Endothelial cell (in vitro differentiated cells): ENCODE measurements at regions not wholly inside any gene's neighbourhood (a gene's known extent, or its start where the extent isn't known, plus 50 kb on each side); places are given as distances from the start of the nearest gene placed in this dataset.

Source experiments
- DNase-seq: peaks from one replicate; pipeline ENCODE4 v3.0.0; 2021; ENCODE audit warnings: low spot score
- H3K27ac Mint-ChIP-seq: one replicate; pipeline ENCODE4 v1.8.0; 2021; ENCODE audit warnings: mixed read lengths, inconsistent platforms; ENCODE audit not compliant: unreplicated experiment
- H3K27me3 Mint-ChIP-seq: one replicate; pipeline ENCODE4 v1.8.0; 2021; ENCODE audit warnings: mild to moderate bottlenecking, moderate library complexity, mixed read lengths, inconsistent platforms; ENCODE audit not compliant: unreplicated experiment
- H3K36me3 Mint-ChIP-seq: one replicate; pipeline ENCODE4 v1.8.0; 2021; ENCODE audit warnings: mild to moderate bottlenecking, low read depth, mixed read lengths, inconsistent platforms; ENCODE audit not compliant: unreplicated experiment
- H3K4me1 Mint-ChIP-seq: one replicate; pipeline ENCODE4 v1.8.0; 2021; ENCODE audit warnings: mild to moderate bottlenecking, mixed read lengths, inconsistent platforms; ENCODE audit not compliant: unreplicated experiment
- H3K4me3 Mint-ChIP-seq: one replicate; pipeline ENCODE4 v1.8.0; 2021; ENCODE audit warnings: mild to moderate bottlenecking, mixed read lengths, inconsistent platforms; ENCODE audit not compliant: unreplicated experiment
- H3K9me3 Mint-ChIP-seq: one replicate; pipeline ENCODE4 v1.8.0; 2021; ENCODE audit warnings: mixed read lengths, inconsistent platforms; ENCODE audit not compliant: unreplicated experiment
- TF ChIP-seq, protein P1 (sequence below): fragments of 200-600 bp; sonication (generic); IDR thresholded peaks from one replicate; pipeline ENCODE4 v1.5.0; 2021; ENCODE audit warnings: antibody characterized with exemption; ENCODE audit not compliant: unreplicated experiment

DNA sequence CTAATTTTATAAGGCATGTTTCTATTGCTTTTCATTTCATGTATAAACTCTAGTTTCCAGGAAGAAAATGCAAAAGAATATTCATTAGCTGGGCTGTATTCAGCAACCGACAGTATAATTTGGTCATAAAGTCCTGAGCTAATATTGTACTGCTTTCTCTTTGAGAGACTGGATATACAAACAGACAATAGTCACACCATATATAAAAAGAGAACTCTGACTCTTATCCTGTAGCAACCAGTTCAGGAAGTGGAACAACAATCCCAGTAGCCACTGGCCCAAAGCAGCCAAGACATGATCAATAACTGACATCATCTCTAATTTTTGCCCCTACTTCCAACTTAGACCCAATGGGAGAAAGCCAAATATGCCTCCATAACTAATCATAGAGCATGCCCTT lies 160.8 kb downstream of the FSIP2 start:
- Mint-ChIP-seq H3K4me1 (no peaks in the 10 kb centered on the region), H3K4me3 (no peak overlapping the region), H3K27me3 (no peaks in the 10 kb centered on the region), H3K9me3 (no peaks in the 10 kb centered on the region), H3K36me3 (no peaks in the 10 kb centered on the region), H3K27ac (no peak overlapping the region)
- TF ChIP-seq, protein P1, sequence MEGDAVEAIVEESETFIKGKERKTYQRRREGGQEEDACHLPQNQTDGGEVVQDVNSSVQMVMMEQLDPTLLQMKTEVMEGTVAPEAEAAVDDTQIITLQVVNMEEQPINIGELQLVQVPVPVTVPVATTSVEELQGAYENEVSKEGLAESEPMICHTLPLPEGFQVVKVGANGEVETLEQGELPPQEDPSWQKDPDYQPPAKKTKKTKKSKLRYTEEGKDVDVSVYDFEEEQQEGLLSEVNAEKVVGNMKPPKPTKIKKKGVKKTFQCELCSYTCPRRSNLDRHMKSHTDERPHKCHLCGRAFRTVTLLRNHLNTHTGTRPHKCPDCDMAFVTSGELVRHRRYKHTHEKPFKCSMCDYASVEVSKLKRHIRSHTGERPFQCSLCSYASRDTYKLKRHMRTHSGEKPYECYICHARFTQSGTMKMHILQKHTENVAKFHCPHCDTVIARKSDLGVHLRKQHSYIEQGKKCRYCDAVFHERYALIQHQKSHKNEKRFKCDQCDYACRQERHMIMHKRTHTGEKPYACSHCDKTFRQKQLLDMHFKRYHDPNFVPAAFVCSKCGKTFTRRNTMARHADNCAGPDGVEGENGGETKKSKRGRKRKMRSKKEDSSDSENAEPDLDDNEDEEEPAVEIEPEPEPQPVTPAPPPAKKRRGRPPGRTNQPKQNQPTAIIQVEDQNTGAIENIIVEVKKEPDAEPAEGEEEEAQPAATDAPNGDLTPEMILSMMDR = no peak
- DNase-seq = no peak

DNA sequence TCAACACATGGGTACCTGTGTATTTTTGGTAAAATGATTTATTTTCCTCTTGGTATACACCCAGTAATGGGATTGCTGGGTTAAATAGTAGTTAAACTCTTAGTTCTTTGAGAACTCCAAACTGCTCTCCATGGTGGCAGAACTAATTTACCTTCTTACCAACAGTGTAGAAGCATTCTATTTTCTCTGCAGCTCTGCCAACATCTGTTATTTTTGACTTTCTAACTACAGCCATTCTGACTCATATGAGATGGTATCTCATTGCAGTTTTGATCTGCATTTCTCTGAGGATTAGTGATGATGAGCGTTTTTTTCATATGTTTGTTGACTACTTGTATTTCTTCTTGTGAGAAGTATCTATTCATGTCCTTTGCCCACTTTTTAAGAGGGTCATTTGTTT lies 180.6 kb downstream of the FSIP2 start:
- Mint-ChIP-seq H3K4me1 (no peaks in the 10 kb centered on the region), H3K4me3 (no peak overlapping the region), H3K27me3 (no peaks in the 10 kb centered on the region), H3K27ac (no peak overlapping the region), H3K36me3 (no peaks in the 10 kb centered on the region), H3K9me3 (no peaks in the 10 kb centered on the region)
- TF ChIP-seq, protein P1 = no peak
- no peak for DNase-seq

DNA sequence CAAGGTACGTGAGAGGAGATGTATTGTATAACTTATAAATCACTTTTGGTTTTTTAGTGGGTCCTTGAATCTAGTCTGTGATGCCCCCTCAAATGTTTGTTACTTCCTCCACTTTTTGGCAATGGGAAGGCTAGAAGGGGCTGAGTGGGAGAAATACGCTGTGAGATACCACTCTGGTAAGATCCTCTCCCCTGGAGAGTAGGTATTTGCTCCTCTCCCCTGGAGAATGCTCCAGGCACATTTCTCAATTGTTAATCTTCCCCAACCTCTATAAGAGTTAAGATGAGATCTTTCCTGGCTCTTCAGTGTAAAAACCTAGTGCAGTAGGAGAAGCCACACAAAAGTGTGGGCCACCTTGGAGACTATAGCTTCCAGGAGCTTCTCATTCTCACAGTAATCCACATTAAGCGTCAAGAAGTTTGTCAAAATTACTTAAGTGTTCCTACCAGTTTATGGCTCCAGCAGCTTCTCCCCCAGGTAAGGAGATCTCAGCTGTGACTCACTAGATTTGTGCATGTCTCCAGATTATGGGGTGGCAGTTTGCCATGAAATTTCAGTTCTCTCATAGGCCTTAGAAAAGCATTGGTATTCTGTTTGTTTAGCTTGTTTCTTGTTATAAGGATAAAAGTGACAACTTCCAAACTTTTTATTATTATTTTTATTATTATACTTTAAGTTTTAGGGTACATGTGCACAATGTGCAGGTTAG lies 182.6 kb downstream of the FSIP2 start:
- TF ChIP-seq, protein P1 = no peak
- DNase-seq = no peak
- Mint-ChIP-seq H3K9me3 (no peaks in the 10 kb centered on the region), H3K4me1 (no peaks in the 10 kb centered on the region), H3K27ac (no peak overlapping the region), H3K27me3 (no peaks in the 10 kb centered on the region), H3K4me3 (no peak overlapping the region), H3K36me3 (no peaks in the 10 kb centered on the region)

DNA sequence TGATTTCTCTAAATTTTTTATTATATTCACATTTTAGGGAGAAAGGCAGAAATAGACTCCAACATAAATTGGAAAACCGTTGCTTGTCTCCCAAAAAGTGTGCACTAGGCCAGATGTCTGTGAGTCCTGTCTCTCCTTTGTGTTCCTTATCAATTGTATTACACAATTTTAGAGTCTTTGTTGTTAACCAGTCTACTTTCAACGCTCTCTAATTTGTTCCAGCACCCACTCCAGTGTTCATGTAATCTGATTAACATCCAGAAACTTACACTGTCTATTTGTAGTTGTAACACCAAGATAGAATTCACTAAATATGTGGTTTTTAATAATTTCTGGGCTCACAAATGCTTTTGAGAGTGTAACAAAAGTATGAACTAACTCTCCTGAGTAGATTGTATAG lies 195.6 kb downstream of the FSIP2 start:
- Mint-ChIP-seq H3K9me3 (no peaks in the 10 kb centered on the region), H3K36me3 (no peaks in the 10 kb centered on the region), H3K27ac (no peak overlapping the region), H3K4me1 (no peaks in the 10 kb centered on the region), H3K4me3 (no peak overlapping the region), H3K27me3 (peaks cover 1% of the 10 kb centered on the region)
- DNase-seq = no peak
- TF ChIP-seq, protein P1 = no peak

DNA sequence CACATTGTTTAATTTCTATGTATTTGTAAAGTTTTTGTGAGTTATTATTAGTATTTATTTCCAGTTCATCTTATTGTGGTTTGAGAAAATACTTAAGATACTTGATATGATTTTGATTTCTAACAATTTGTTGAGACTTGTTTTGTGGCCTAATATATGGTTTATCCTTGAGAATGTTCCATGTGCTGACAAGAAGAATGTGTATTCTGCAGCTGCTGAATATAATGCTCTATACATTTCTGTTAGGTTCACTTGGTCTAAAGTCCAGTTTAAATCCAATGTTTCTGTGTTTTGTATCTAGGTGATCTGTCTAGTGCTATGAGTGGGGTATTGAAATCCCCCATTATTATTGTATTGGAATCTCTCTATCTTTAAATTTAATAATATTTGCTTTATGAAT lies 201.3 kb downstream of the FSIP2 start:
- DNase-seq = no peak
- Mint-ChIP-seq H3K4me1 (no peaks in the 10 kb centered on the region), H3K9me3 (no peaks in the 10 kb centered on the region), H3K27me3 (peaks cover 1% of the 10 kb centered on the region), H3K4me3 (no peak overlapping the region), H3K27ac (no peak overlapping the region), H3K36me3 (no peaks in the 10 kb centered on the region)
- TF ChIP-seq, protein P1 = no peak
